Hepatocyte (in vitro differentiated cells): ENCODE measurements at regions not wholly inside any gene's neighbourhood (a gene's known extent, or its start where the extent isn't known, plus 50 kb on each side); places are given as distances from the start of the nearest gene placed in this dataset.

ENCODE experiments used
- CTCF ChIP-seq: fragments of 200-600 bp; sonication (generic); IDR thresholded peaks from 2 replicates; pipeline ENCODE4 v1.5.1; 2016; ENCODE audit warnings: antibody characterized with exemption, mild to moderate bottlenecking; ENCODE audit not compliant: poor library complexity
- EZH2 ChIP-seq: fragments of 200-600 bp; sonication (generic); IDR thresholded peaks from 2 replicates; pipeline ENCODE4 v1.6.1; 2016; ENCODE audit warnings: antibody characterized with exemption, mild to moderate bottlenecking, borderline replicate concordance

- TF ChIP-seq CTCF = no peak
- no peak for TF ChIP-seq EZH2
Observed at GRCh38 chr1:4418021-4418420, 236.4 kb upstream of the AJAP1 start.
